MM.1S (cell line): ENCODE measurements at regions not wholly inside any gene's neighbourhood (a gene's known extent, or its start where the extent isn't known, plus 50 kb on each side); places are given as distances from the start of the nearest gene placed in this dataset.

Source experiments
- DNase-seq: peaks from one replicate; pipeline ENCODE4 v3.0.0-alpha.2; 2015
- H2AFZ ChIP-seq: fragments of 300-600 bp; sonication (generic); 2 replicates; pipeline ENCODE4 v1.6.0; 2016; ENCODE audit warnings: antibody characterized with exemption, low read length
- H3F3A ChIP-seq: fragments of 300-600 bp; sonication (generic); 2 replicates; pipeline ENCODE4 v1.6.1; 2016; ENCODE audit warnings: mild to moderate bottlenecking, antibody characterized with exemption, low read length, moderate library complexity, mixed read lengths; ENCODE audit not compliant: insufficient read depth
- H3K27ac ChIP-seq: fragments of 300-600 bp; sonication (generic); 2 replicates; pipeline ENCODE4 v1.5.1; 2016; ENCODE audit warnings: mild to moderate bottlenecking, low read length
- H3K27me3 ChIP-seq: fragments of 300-600 bp; sonication (generic); replicated peaks from 2 replicates; pipeline ENCODE4 v1.6.0; 2016; ENCODE audit warnings: low read length; ENCODE audit not compliant: insufficient read depth
- H3K36me3 ChIP-seq: fragments of 300-600 bp; sonication (generic); replicated peaks from 2 replicates; pipeline ENCODE4 v1.6.1; 2016; ENCODE audit warnings: mild to moderate bottlenecking, low read length, mixed read lengths; ENCODE audit not compliant: insufficient read depth
- H3K4me1 ChIP-seq: fragments of 300-600 bp; sonication (generic); 2 replicates; pipeline ENCODE4 v1.6.1; 2016; ENCODE audit warnings: low read length, mixed read lengths
- H3K4me2 ChIP-seq: fragments of 300-600 bp; sonication (generic); 2 replicates; pipeline ENCODE4 v1.6.0; 2016; ENCODE audit warnings: low read depth, low read length
- H3K4me3 ChIP-seq: fragments of 300-600 bp; sonication (generic); 2 replicates; pipeline ENCODE4 v1.5.1; 2016; ENCODE audit warnings: low read length, mixed read lengths
- H3K79me2 ChIP-seq: fragments of 300-600 bp; sonication (generic); 2 replicates; pipeline ENCODE4 v1.6.1; 2016; ENCODE audit warnings: mixed run types, low read length, mixed read lengths
- H3K9ac ChIP-seq: fragments of 300-600 bp; sonication (generic); 2 replicates; pipeline ENCODE4 v1.6.1; 2016; ENCODE audit warnings: low read length, mixed read lengths
- H3K9me2 ChIP-seq: fragments of 300-600 bp; sonication (generic); replicated peaks from 2 replicates; pipeline ENCODE4 v1.6.1; 2016; ENCODE audit warnings: mild to moderate bottlenecking, low read length, mixed read lengths; ENCODE audit not compliant: insufficient read depth
- H3K9me3 ChIP-seq: fragments of 300-600 bp; sonication (generic); replicated peaks from 2 replicates; pipeline ENCODE4 v1.6.1; 2016; ENCODE audit warnings: mild to moderate bottlenecking, low read length, mixed read lengths; ENCODE audit not compliant: insufficient read depth
- H4K20me1 ChIP-seq: fragments of 300-600 bp; sonication (generic); 2 replicates; pipeline ENCODE4 v1.6.1; 2016; ENCODE audit warnings: mild to moderate bottlenecking, low read length, moderate library complexity, mixed read lengths; ENCODE audit not compliant: insufficient read depth
- CTCF ChIP-seq: fragments of 300-600 bp; sonication (generic); IDR thresholded peaks from 2 replicates; pipeline ENCODE4 v1.5.1; 2016; ENCODE audit warnings: antibody characterized with exemption, low read length, mixed read lengths
- EZH2 ChIP-seq: fragments of 300-600 bp; sonication (generic); optimal IDR thresholded peaks from 2 replicates; pipeline ENCODE3; 2017; ENCODE audit warnings: low read depth, mild to moderate bottlenecking, antibody characterized with exemption, low read length, mixed read lengths
- EZH2phosphoT487 ChIP-seq: fragments of 300-600 bp; sonication (generic); IDR thresholded peaks from 2 replicates; pipeline ENCODE4 v1.6.1; 2018; ENCODE audit warnings: antibody characterized with exemption, low read length

- TF ChIP-seq EZH2: no peak
- TF ChIP-seq EZH2phosphoT487: no peak
- no peak for TF ChIP-seq CTCF
- H3K79me2 ChIP-seq: no peaks in the 10 kb centered on the region
- no peaks in the 10 kb centered on the region for H3F3A ChIP-seq
- H2AFZ ChIP-seq: no peak overlapping the region
- no peaks in the 10 kb centered on the region for H3K9me2 ChIP-seq
- H3K36me3 ChIP-seq: no peaks in the 10 kb centered on the region
- H3K27me3 ChIP-seq: no peaks in the 10 kb centered on the region
- DNase-seq: no peak
- no peak overlapping the region for H3K4me3 ChIP-seq
- H3K4me2 ChIP-seq: no peak overlapping the region
- no peaks in the 10 kb centered on the region for H3K9me3 ChIP-seq
- H4K20me1 ChIP-seq: no peaks in the 10 kb centered on the region
- H3K27ac ChIP-seq: no peak overlapping the region
- no peak overlapping the region for H3K9ac ChIP-seq
- H3K4me1 ChIP-seq: no peaks in the 10 kb centered on the region
Measured at GRCh38 chr4:91961504-91961903, 342.3 kb upstream of the GRID2 start.

GRCh38 chr4:91963486-91963885 is 340.3 kb upstream of the GRID2 start:
- DNase-seq: no peak
- Histone ChIP-seq H4K20me1 (no peaks in the 10 kb centered on the region), H3K79me2 (no peaks in the 10 kb centered on the region), H3F3A (no peaks in the 10 kb centered on the region), H3K4me1 (no peaks in the 10 kb centered on the region), H3K9me2 (no peaks in the 10 kb centered on the region), H2AFZ (no peak overlapping the region), H3K9me3 (no peaks in the 10 kb centered on the region), H3K27ac (no peak overlapping the region), H3K4me2 (no peak overlapping the region), H3K27me3 (no peaks in the 10 kb centered on the region), H3K36me3 (no peaks in the 10 kb centered on the region), H3K9ac (no peak overlapping the region), H3K4me3 (no peak overlapping the region)
- TF ChIP-seq CTCF (no peak), EZH2phosphoT487 (no peak), EZH2 (no peak)

- Histone ChIP-seq H3K4me3 (no peak overlapping the region), H3K79me2 (no peaks in the 10 kb centered on the region), H4K20me1 (no peaks in the 10 kb centered on the region), H3K27me3 (no peaks in the 10 kb centered on the region), H3K9me3 (no peaks in the 10 kb centered on the region), H3K36me3 (no peaks in the 10 kb centered on the region), H3K9me2 (no peaks in the 10 kb centered on the region), H3K27ac (no peak overlapping the region), H3F3A (no peaks in the 10 kb centered on the region), H3K4me2 (no peak overlapping the region), H2AFZ (no peak overlapping the region), H3K9ac (no peak overlapping the region), H3K4me1 (no peaks in the 10 kb centered on the region)
- no peak for DNase-seq
- no peak for TF ChIP-seq EZH2phosphoT487
- TF ChIP-seq CTCF: no peak
- TF ChIP-seq EZH2: no peak
Measured at GRCh38 chr4:91965166-91965565, 338.6 kb upstream of the GRID2 start.
